Loucy (cell line): ENCODE measurements at regions not wholly inside any gene's neighbourhood (a gene's known extent, or its start where the extent isn't known, plus 50 kb on each side); places are given as distances from the start of the nearest gene placed in this dataset.
A peak's percentile ranks its signal among the peaks of the same experiment; 100 is the strongest.

Experiments
- H2AFZ ChIP-seq: fragments of 200-600 bp; sonication (generic); 2 replicates; pipeline ENCODE4 v1.6.0; 2016; ENCODE audit warnings: antibody characterized with exemption, mild to moderate bottlenecking, low read length, moderate library complexity
- H3F3A ChIP-seq: fragments of 200-600 bp; 2 replicates; pipeline ENCODE4 v1.6.0; 2016; ENCODE audit warnings: antibody characterized with exemption, low read depth, mild to moderate bottlenecking
- H3K27me3 ChIP-seq: fragments of 200-600 bp; sonication (generic); 2 replicates; pipeline ENCODE4 v1.6.1; 2014; ENCODE audit warnings: low read length, mild to moderate bottlenecking; ENCODE audit not compliant: insufficient read depth, poor library complexity, severe bottlenecking
- H3K36me3 ChIP-seq: fragments of 200-600 bp; sonication (generic); 2 replicates; pipeline ENCODE4 v1.6.1; 2016; ENCODE audit warnings: low read length; ENCODE audit not compliant: insufficient read depth
- H3K4me1 ChIP-seq: fragments of 200-600 bp; sonication (generic); 2 replicates; pipeline ENCODE4 v1.5.1; 2014; ENCODE audit warnings: low read length, mild to moderate bottlenecking; ENCODE audit not compliant: insufficient read depth, poor library complexity, severe bottlenecking
- H3K4me2 ChIP-seq: fragments of 200-600 bp; sonication (generic); 2 replicates; pipeline ENCODE4 v1.6.0; 2014; ENCODE audit warnings: antibody characterized with exemption, low read length, low read depth, mild to moderate bottlenecking; ENCODE audit not compliant: poor library complexity, severe bottlenecking
- H3K4me3 ChIP-seq: fragments of 200-600 bp; sonication (generic); 2 replicates; pipeline ENCODE4 v1.5.1; 2014; ENCODE audit warnings: low read length, mild to moderate bottlenecking, mixed read lengths; ENCODE audit not compliant: poor library complexity, severe bottlenecking
- H3K79me2 ChIP-seq: fragments of 200-600 bp; sonication (generic); 2 replicates; pipeline ENCODE4 v1.6.1; 2014; ENCODE audit warnings: low read length; ENCODE audit not compliant: insufficient read depth
- H3K9ac ChIP-seq: fragments of 200-600 bp; sonication (generic); 2 replicates; pipeline ENCODE4 v1.6.0; 2014; ENCODE audit warnings: mild to moderate bottlenecking, low read depth, low read length, moderate library complexity; ENCODE audit not compliant: poor library complexity, severe bottlenecking
- H3K9me2 ChIP-seq: fragments of 200-600 bp; sonication (generic); replicated peaks from 2 replicates; pipeline ENCODE4 v1.6.1; 2016; ENCODE audit warnings: low read depth, low read length, mixed read lengths
- H3K9me3 ChIP-seq: fragments of 200-600 bp; sonication (generic); 2 replicates; pipeline ENCODE4 v1.6.1; 2014; ENCODE audit warnings: mild to moderate bottlenecking, antibody characterized with exemption, low read length, low read depth; ENCODE audit not compliant: insufficient read depth
- H4K20me1 ChIP-seq: fragments of 200-600 bp; sonication (generic); 2 replicates; pipeline ENCODE4 v1.6.0; 2014; ENCODE audit warnings: antibody characterized with exemption, low read length, mild to moderate bottlenecking; ENCODE audit not compliant: insufficient read depth, poor library complexity, severe bottlenecking
- EZH2phosphoT487 ChIP-seq: fragments of 200-600 bp; IDR thresholded peaks from 2 replicates; pipeline ENCODE4 v1.6.1; 2018; ENCODE audit warnings: antibody characterized with exemption, mild to moderate bottlenecking, moderate library complexity, borderline replicate concordance
- TF ChIP-seq, protein P1 (sequence below): fragments of 200-600 bp; sonication (generic); conservative IDR thresholded peaks from 2 replicates; pipeline ENCODE4 v1.5.1; 2014; ENCODE audit warnings: mild to moderate bottlenecking, antibody characterized with exemption, low read length

DNA sequence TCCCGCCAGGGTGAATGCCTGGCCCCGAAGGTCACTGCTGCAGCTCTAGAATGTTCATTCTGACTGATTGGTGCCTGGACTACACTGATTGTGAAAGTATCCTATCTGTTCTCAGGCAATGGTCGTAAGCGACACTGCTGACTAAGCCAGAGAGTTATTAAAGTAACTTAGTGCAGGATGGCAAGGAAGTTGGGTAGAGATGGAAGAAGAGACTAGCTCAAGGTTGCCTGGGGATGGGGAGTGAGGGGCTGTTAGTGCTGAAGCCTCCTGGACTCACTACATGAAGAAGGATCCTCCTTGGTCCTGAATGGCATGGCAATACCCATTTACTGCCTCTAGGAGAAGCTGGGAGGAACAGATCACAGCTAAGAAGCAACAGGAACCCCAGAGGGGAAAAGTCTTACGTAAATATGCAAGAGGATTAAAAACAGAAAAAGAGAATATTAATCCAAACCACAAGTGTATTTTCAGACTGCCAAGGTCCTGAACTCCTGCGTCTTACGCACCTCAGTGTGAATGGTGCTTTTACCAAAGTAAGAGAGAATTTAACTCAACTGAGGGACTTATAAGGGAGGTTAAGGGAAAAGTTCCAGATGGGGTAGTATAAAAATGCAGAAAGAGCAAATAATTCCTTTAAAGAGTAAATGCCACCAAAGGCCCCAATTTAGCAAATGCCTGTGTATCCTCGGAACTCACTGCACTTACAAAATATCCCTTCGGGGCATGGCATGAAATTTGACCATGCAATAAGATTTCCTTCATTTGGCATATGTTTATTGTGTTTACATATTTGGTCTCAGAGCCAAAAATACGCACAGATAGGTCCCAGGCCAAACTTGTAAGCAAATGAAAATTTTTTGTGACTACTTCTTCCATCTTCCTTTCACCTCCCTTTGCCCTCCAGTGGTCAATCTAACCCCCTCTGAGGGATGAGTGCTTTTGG is 64.0 kb upstream of the DGKG start:
- no peak overlapping the region for H3K4me3 ChIP-seq
- no peak overlapping the region for H3K9ac ChIP-seq
- no peaks in the 10 kb centered on the region for H4K20me1 ChIP-seq
- no peak overlapping the region for H3K4me2 ChIP-seq
- no peak overlapping the region for H2AFZ ChIP-seq
- H3K9me3 ChIP-seq = no peaks in the 10 kb centered on the region
- H3K36me3 ChIP-seq = no peaks in the 10 kb centered on the region
- TF ChIP-seq EZH2phosphoT487 = no peak
- TF ChIP-seq, protein P1, sequence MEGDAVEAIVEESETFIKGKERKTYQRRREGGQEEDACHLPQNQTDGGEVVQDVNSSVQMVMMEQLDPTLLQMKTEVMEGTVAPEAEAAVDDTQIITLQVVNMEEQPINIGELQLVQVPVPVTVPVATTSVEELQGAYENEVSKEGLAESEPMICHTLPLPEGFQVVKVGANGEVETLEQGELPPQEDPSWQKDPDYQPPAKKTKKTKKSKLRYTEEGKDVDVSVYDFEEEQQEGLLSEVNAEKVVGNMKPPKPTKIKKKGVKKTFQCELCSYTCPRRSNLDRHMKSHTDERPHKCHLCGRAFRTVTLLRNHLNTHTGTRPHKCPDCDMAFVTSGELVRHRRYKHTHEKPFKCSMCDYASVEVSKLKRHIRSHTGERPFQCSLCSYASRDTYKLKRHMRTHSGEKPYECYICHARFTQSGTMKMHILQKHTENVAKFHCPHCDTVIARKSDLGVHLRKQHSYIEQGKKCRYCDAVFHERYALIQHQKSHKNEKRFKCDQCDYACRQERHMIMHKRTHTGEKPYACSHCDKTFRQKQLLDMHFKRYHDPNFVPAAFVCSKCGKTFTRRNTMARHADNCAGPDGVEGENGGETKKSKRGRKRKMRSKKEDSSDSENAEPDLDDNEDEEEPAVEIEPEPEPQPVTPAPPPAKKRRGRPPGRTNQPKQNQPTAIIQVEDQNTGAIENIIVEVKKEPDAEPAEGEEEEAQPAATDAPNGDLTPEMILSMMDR = 0 out of 2 replicates have a peak, but pooled peaks have one; percentile 36
- H3K9me2 ChIP-seq = no peaks in the 10 kb centered on the region
- no peaks in the 10 kb centered on the region for H3K79me2 ChIP-seq
- no peaks in the 10 kb centered on the region for H3F3A ChIP-seq
- H3K27me3 ChIP-seq = no peaks in the 10 kb centered on the region
- no peaks in the 10 kb centered on the region for H3K4me1 ChIP-seq

DNA sequence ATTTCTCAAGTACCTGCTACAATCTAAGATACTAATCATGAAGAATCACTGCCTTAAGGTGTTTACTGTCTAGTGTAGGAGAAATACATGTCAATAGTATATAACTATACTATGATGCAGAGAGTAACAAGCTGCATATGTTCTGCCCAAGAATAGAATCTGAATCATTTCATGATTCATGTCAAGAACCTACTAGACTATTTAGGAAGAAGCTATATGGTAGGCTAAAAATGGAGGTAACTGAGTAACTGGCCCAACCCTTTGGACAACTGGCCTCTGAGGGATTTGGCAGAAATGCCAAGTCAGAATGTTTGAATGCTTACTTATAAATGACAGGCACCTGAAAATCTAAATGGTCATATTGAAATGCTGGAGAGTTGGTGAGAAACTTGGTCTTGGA is 59.9 kb upstream of the DGKG start:
- Histone ChIP-seq H3K27me3 (no peaks in the 10 kb centered on the region), H3F3A (no peaks in the 10 kb centered on the region), H3K79me2 (no peaks in the 10 kb centered on the region), H3K36me3 (no peaks in the 10 kb centered on the region), H3K9me3 (no peaks in the 10 kb centered on the region), H3K9me2 (no peaks in the 10 kb centered on the region), H4K20me1 (no peaks in the 10 kb centered on the region), H3K4me3 (no peak overlapping the region), H3K4me1 (no peaks in the 10 kb centered on the region), H3K9ac (no peak overlapping the region), H2AFZ (no peak overlapping the region), H3K4me2 (no peak overlapping the region)
- TF ChIP-seq EZH2phosphoT487 = no peak
- TF ChIP-seq, protein P1 = no peak

DNA sequence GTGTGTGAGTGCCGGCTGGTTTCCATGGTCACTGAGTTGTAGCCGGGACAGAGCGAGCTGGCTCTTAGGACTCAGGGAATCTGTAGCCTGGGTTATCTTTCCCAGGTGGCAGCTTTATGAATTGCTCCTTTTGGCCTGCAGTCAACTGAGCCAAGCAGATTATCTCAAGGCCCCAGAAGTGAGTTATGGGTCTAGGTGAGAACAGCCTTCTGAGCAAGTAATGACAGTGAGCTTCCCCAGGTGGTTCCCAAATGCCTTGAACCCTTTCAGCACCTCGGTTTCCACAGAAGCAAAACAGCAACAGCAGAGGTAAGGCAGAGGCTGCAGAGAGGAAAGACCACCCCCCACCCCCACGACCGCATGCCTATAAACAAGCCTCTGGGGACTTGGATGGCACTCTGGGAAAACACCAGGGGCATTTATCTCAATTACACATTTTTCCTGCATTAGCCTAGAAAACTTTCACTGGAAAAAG is 56.7 kb upstream of the DGKG start:
- Histone ChIP-seq H4K20me1 (no peaks in the 10 kb centered on the region), H3K79me2 (no peaks in the 10 kb centered on the region), H3K36me3 (no peaks in the 10 kb centered on the region), H3K4me3 (no peak overlapping the region), H3K9me2 (no peaks in the 10 kb centered on the region), H3K4me2 (no peak overlapping the region), H3K9ac (no peak overlapping the region), H2AFZ (no peak overlapping the region), H3K9me3 (no peaks in the 10 kb centered on the region), H3K27me3 (no peaks in the 10 kb centered on the region), H3K4me1 (peaks cover 12% of the 10 kb centered on the region), H3F3A (no peaks in the 10 kb centered on the region)
- TF ChIP-seq EZH2phosphoT487 = no peak
- TF ChIP-seq, protein P1 = no peak
